H54 (cell line): ENCODE measurements at regions not wholly inside any gene's neighbourhood (a gene's known extent, or its start where the extent isn't known, plus 50 kb on each side); places are given as distances from the start of the nearest gene placed in this dataset.
"Not testable (repeated sequence)": the region's sequence is repeated elsewhere in the genome, so short reads cannot be mapped to it uniquely, and the experiment has no call there.

Source experiments
- DNase-seq: peaks from one replicate; pipeline ENCODE4 v3.0.0; 2011; ENCODE audit warnings: low spot score, mixed read lengths; ENCODE audit not compliant: insufficient read length
- FAIRE-seq: peaks from 3 replicates; lab custom pipeline; 2011; peaks lifted over from hg19 to GRCh38; lab: Jason Lieb, UNC
- POLR2A ChIP-seq: IDR thresholded peaks from 2 replicates; pipeline ENCODE4 v1.6.1; 2011; ENCODE audit warnings: low read depth, mild to moderate bottlenecking, low read length

- DNase-seq (no peak), FAIRE-seq (no peak)
- no peak for TF ChIP-seq POLR2A
These were observed 51.8 kb downstream of the POM121L12 start for GRCh38 chr7:53087274-53087673.

- DNase-seq: no peak
- no peak for TF ChIP-seq POLR2A
- FAIRE-seq: no peak
These were observed 58.8 kb downstream of the POM121L12 start for GRCh38 chr7:53094191-53094590.

GRCh38 chr7:53094827-53095226, 59.4 kb downstream of the POM121L12 start:
- FAIRE-seq (no peak), DNase-seq (no peak)
- TF ChIP-seq POLR2A: no peak

- peak; percentile 30 for FAIRE-seq
- TF ChIP-seq POLR2A: no peak
These were observed 60.5 kb downstream of the POM121L12 start for GRCh38 chr7:53095731-53096501.

GRCh38 chr7:53100091-53100490, 64.7 kb downstream of the POM121L12 start:
- TF ChIP-seq POLR2A: no peak
- DNase-seq: no peak
- peak; percentile 41 for FAIRE-seq

More at GRCh38 chr7:53095731-53096501, 60.5 kb downstream of the POM121L12 start:
- DNase-seq: no peak

GRCh38 chr7:53101026-53101425, 65.6 kb downstream of the POM121L12 start:
- DNase-seq: no peak
- TF ChIP-seq POLR2A: no peak
- FAIRE-seq: no peak

- no peak for TF ChIP-seq POLR2A
- DNase-seq: no peak
- FAIRE-seq: no peak
These were observed 75.0 kb downstream of the POM121L12 start for GRCh38 chr7:53110425-53110824.

- DNase-seq (no peak), FAIRE-seq (no peak)
- TF ChIP-seq POLR2A: no peak
These were observed 75.6 kb downstream of the POM121L12 start for GRCh38 chr7:53111031-53111430.

- no peak for TF ChIP-seq POLR2A
- no peak for DNase-seq
- FAIRE-seq: no peak
These were observed 78.0 kb downstream of the POM121L12 start for GRCh38 chr7:53113424-53113823.

GRCh38 chr7:53119514-53119941, 84.1 kb downstream of the POM121L12 start:
- DNase-seq: no peak
- no peak for TF ChIP-seq POLR2A
- FAIRE-seq: no peak

GRCh38 chr7:53121374-53121773, 85.9 kb downstream of the POM121L12 start:
- DNase-seq (no peak), FAIRE-seq (no peak)
- TF ChIP-seq POLR2A: no peak

- TF ChIP-seq POLR2A: no peak
- no peak for FAIRE-seq
These were observed 96.3 kb downstream of the POM121L12 start for GRCh38 chr7:53131697-53132096.

GRCh38 chr7:53151496-53151895, 116.1 kb downstream of the POM121L12 start:
- DNase-seq: no peak
- FAIRE-seq: no peak
- no peak for TF ChIP-seq POLR2A

More at GRCh38 chr7:53131697-53132096, 96.3 kb downstream of the POM121L12 start:
- no peak for DNase-seq

GRCh38 chr7:53187184-53187583, 151.8 kb downstream of the POM121L12 start:
- peak; percentile 33 for FAIRE-seq

GRCh38 chr7:53191191-53191695, 155.8 kb downstream of the POM121L12 start:
- no peak for FAIRE-seq
- no peak for TF ChIP-seq POLR2A
- DNase-seq: no peak

More at GRCh38 chr7:53187184-53187583, 151.8 kb downstream of the POM121L12 start:
- not testable (repeated sequence) for DNase-seq
